Parathyroid adenoma (tissue), 2 donors: ENCODE measurements at regions not wholly inside any gene's neighbourhood (a gene's known extent, or its start where the extent isn't known, plus 50 kb on each side); places are given as distances from the start of the nearest gene placed in this dataset.

Source experiments
- H2AFZ ChIP-seq: fragments of 300-600 bp; sonication (generic); one replicate; pipeline ENCODE4 v1.7.0; 2017; ENCODE audit warnings: antibody characterized with exemption, mild to moderate bottlenecking
- H3K27ac ChIP-seq: fragments of 300-600 bp; sonication (generic); one replicate; pipeline ENCODE4 v1.7.0; 2017
- H3K27me3 ChIP-seq: fragments of 300-600 bp; sonication (generic); one replicate; pipeline ENCODE4 v1.7.0; 2017; ENCODE audit warnings: low read length; ENCODE audit not compliant: control insufficient read depth, insufficient read depth
- H3K36me3 ChIP-seq: fragments of 300-600 bp; sonication (generic); one replicate; pipeline ENCODE4 v1.7.0; 2017; ENCODE audit warnings: low read length; ENCODE audit not compliant: control insufficient read depth, insufficient read depth
- H3K4me1 ChIP-seq: fragments of 300-600 bp; sonication (generic); one replicate; pipeline ENCODE4 v1.7.0; 2017; ENCODE audit warnings: control low read depth
- H3K4me2 ChIP-seq: fragments of 300-600 bp; sonication (generic); one replicate; pipeline ENCODE4 v1.7.0; 2017; ENCODE audit warnings: low read length
- H3K4me3 ChIP-seq: fragments of 300-600 bp; sonication (generic); one replicate; pipeline ENCODE4 v1.7.0; 2017; ENCODE audit warnings: low read depth, low read length
- H3K79me2 ChIP-seq: fragments of 300-600 bp; sonication (generic); one replicate; pipeline ENCODE4 v1.7.0; 2017; ENCODE audit warnings: control low read depth
- H3K9ac ChIP-seq: fragments of 300-600 bp; sonication (generic); one replicate; pipeline ENCODE4 v1.7.0; 2017; ENCODE audit warnings: mild to moderate bottlenecking
- H3K9me3 ChIP-seq: fragments of 300-600 bp; sonication (generic); one replicate; pipeline ENCODE4 v1.7.0; 2017; ENCODE audit warnings: low read length; ENCODE audit not compliant: control insufficient read depth
- TF ChIP-seq, protein P1 (sequence below): fragments of 300-600 bp; sonication (generic); IDR thresholded peaks from one replicate; pipeline ENCODE4 v1.7.0; 2017; ENCODE audit warnings: antibody characterized with exemption, mild to moderate bottlenecking
- donor health status: primary hyperparathyroidism.

DNA sequence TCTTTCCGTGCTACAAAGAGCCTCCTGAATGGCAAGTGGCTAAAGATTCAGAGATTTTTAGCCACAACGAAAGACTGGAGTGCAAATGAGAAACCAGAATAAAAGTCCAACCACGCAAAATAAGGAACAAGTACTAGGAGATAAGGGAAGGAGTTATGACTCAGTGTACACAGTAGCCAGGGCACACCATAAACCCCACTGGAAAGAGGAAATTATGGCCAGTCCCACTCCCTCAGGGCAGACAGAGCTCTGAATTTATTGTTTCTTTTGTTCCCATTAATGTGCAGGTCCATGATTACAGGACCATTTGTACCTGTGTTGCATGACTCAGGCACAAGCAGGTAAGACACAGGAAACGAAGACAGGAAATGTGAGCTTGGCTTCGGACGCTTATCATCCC, 150.3 kb upstream of the PREP start:
- H3K9ac ChIP-seq = no peak overlapping the region
- H3K9me3 ChIP-seq = no peaks in the 10 kb centered on the region
- H3K27me3 ChIP-seq = no peaks in the 10 kb centered on the region
- no peaks in the 10 kb centered on the region for H3K36me3 ChIP-seq
- TF ChIP-seq, protein P1, sequence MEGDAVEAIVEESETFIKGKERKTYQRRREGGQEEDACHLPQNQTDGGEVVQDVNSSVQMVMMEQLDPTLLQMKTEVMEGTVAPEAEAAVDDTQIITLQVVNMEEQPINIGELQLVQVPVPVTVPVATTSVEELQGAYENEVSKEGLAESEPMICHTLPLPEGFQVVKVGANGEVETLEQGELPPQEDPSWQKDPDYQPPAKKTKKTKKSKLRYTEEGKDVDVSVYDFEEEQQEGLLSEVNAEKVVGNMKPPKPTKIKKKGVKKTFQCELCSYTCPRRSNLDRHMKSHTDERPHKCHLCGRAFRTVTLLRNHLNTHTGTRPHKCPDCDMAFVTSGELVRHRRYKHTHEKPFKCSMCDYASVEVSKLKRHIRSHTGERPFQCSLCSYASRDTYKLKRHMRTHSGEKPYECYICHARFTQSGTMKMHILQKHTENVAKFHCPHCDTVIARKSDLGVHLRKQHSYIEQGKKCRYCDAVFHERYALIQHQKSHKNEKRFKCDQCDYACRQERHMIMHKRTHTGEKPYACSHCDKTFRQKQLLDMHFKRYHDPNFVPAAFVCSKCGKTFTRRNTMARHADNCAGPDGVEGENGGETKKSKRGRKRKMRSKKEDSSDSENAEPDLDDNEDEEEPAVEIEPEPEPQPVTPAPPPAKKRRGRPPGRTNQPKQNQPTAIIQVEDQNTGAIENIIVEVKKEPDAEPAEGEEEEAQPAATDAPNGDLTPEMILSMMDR = no peak
- H2AFZ ChIP-seq = no peak overlapping the region
- H3K79me2 ChIP-seq = no peaks in the 10 kb centered on the region
- no peaks in the 10 kb centered on the region for H3K4me1 ChIP-seq
- no peak overlapping the region for H3K4me2 ChIP-seq
- no peak overlapping the region for H3K4me3 ChIP-seq
- H3K27ac ChIP-seq = no peak overlapping the region

DNA sequence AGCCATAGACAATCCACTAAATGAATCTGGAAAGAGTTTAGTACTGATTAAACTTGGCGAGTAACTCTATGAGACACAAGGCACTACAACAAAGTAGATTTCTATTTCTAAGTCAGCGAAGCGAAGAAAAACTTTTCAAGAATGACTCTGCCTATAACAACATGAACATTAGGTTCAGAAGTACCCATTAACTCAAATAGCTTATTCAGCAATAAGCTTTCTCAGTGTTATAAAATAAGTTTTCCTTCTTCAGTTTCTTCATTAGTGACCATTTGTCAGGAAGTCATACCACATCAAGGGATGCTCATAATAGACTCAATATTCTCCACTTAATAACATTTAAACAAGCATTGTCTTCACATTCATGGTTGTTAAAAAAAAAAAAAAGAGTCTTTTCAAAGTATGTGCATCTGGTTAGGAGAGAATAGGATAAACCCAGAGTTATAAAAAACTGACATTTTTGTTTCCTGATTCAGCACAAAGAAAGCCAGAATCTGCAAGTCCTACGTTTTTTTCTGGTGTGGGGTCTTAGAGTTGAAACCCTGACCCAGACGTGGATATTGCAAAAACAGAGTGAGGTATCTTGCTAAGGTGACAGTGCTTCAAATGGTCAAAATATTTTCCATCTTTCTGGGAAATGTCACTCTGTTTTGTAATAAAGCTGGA, 148.2 kb upstream of the PREP start:
- no peak overlapping the region for H2AFZ ChIP-seq
- H3K9me3 ChIP-seq = no peaks in the 10 kb centered on the region
- H3K27ac ChIP-seq = no peak overlapping the region
- H3K27me3 ChIP-seq = no peaks in the 10 kb centered on the region
- no peaks in the 10 kb centered on the region for H3K79me2 ChIP-seq
- no peaks in the 10 kb centered on the region for H3K4me1 ChIP-seq
- TF ChIP-seq, protein P1 = no peak
- no peaks in the 10 kb centered on the region for H3K36me3 ChIP-seq
- no peak overlapping the region for H3K9ac ChIP-seq
- no peak overlapping the region for H3K4me2 ChIP-seq
- no peak overlapping the region for H3K4me3 ChIP-seq

DNA sequence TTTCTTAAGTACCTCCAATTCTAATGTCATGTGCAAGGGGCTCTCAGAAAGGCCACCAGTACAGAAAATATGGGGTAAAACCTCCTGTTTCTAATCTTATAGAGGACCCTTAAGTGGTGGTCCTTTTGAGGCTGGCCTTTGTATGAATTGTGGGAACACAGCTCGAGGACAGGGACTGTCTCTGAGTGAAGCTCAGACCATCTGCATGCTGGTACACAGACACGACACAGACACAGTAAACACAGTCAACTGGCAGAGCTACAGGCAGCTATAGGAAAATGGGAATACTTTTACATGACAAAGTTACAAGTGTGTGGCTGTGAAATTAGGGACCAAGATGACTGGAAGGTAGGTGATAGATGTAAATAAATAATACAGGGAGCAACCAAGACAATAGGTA, 143.9 kb upstream of the PREP start:
- Histone ChIP-seq H3K4me2 (no peak overlapping the region), H3K27ac (no peak overlapping the region), H3K4me3 (no peak overlapping the region), H3K79me2 (no peaks in the 10 kb centered on the region), H2AFZ (no peak overlapping the region), H3K9me3 (no peaks in the 10 kb centered on the region), H3K9ac (no peak overlapping the region), H3K4me1 (no peaks in the 10 kb centered on the region), H3K36me3 (no peaks in the 10 kb centered on the region), H3K27me3 (no peaks in the 10 kb centered on the region)
- TF ChIP-seq, protein P1 = no peak

DNA sequence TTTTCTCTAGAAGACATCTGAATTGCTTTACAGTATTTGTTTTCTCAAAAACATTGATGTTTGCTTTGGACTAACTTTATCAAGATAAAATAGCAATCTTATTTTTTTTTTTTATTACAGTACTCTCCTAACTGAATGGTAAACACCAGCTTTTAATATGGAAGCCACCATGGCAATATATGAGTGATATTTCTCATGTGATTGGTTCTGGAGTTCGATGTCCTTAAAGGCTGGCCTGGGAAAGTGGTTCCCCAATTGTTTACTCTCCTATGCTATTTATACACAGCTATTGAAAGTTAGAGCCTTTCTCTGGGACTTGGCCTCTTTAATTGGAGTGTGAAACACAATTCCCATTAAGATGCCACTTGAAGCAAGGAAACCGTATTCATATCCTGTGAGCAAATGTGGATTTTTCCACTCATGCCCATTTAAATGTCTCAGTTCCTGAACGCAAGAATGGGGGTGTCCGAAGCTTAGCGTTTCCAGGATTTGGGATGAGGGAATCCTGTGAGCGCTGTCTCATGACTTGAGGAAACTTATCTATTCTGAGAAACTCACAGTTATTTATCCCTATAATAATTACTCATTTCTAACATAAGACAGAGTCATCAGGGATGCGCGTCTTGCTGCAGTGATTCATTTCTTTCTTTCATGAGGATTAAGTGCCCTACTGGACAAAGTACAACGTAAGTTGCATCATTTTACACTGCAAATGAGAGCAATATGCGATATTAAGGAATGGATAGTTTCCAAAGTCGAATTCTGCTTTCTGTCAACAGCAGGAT, 143.3 kb upstream of the PREP start:
- no peak overlapping the region for H2AFZ ChIP-seq

More for the DNA sequence above, 143.3 kb upstream of the PREP start:
- H3K4me2 ChIP-seq = no peak overlapping the region
- no peak overlapping the region for H3K4me3 ChIP-seq
- H3K4me1 ChIP-seq = no peaks in the 10 kb centered on the region
- TF ChIP-seq, protein P1 = no peak
- no peak overlapping the region for H3K27ac ChIP-seq
- no peak overlapping the region for H3K9ac ChIP-seq
- H3K79me2 ChIP-seq = no peaks in the 10 kb centered on the region
- no peaks in the 10 kb centered on the region for H3K27me3 ChIP-seq
- H3K36me3 ChIP-seq = no peaks in the 10 kb centered on the region
- no peaks in the 10 kb centered on the region for H3K9me3 ChIP-seq
